ENCODE measurements at regions not wholly inside any gene's neighbourhood (a gene's known extent, or its start where the extent isn't known, plus 50 kb on each side); places are given as distances from the start of the nearest gene placed in this dataset.

DNA sequence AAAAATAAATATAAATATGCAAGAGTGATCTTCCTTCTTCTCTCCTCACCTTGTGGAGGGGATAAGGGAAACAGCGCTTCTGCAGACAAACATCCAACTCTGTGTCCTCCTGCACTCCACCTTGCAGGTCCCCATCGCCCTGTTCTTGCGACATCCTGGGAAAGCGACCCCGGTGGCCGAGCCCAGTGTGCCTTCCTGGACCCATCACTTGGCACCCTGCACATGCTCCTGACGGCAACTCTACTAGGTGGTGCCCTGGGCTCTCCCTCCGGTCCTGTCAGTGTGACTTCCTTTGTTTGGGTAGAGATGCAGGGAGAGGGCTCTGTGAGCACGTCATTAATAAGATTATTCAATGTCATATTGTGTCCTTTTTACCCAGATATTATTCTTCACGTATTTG, 266.0 kb upstream of the ADAMTS16 start:
- no peak for DNase-seq (ENCODE audit: low read depth in 2 of 2)

DNA sequence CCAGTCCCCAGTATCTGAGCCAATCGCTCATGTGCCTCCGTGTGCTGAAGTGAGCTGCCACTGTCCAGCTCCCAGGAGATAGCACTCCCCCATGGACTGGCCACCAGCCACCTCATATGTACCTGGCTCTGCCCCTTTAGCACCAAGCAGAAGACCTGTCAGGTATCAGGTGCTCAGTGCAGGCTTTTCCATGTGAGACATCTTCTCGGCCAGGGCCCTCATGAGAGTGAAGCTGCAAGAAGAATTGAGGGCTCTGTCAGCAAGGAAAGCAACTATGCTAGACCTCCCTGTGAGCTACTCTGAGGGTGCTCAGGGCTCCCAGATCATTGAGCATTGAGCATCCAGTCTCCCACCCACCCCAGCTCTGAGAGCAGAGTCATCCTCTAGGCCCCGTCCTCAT, 264.2 kb upstream of the ADAMTS16 start:
- no peak for DNase-seq (ENCODE audit: low read depth in 2 of 2)

DNA sequence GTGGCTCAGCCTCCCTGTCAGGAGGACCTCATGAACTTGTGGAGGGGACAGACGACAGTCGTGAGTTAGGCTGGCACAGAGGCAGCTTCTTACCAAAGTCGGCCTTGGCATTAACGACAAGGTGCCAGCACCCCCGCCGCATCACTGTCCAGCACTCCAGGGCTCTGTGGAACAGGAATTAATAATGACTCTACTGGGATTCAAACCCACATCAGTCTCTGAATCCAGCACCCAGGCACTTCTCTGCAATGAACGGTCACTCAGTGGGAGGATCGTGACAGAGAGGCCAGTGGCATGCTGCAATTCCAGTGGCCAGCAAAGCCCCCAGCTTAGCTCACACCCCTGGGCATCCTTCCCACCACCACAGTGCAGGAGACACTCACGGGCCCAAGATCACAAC, 263.3 kb upstream of the ADAMTS16 start:
- no peak for DNase-seq (ENCODE audit: low read depth in 2 of 2)

DNA sequence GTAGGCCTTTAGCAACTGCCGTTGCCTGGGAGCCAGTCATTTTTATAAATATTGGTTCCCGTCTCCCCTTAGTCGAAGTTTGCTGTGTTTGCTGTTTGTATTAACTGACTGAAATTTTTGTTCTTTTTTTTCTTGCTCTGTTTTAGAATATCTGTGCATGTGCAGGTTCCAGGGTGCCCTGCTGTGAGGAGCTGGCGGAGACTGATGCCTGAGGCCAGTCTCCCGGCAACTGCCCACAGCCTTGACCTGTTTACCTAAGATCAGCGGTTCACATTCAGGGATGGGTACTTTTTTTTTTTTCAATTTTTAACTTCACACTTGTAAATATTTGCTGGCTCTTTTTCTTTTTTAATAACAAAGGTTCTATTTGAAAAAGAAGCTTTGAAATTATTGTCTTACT, 262.6 kb upstream of the ADAMTS16 start:
- no peak for DNase-seq (ENCODE audit: low read depth in 2 of 2)

DNA sequence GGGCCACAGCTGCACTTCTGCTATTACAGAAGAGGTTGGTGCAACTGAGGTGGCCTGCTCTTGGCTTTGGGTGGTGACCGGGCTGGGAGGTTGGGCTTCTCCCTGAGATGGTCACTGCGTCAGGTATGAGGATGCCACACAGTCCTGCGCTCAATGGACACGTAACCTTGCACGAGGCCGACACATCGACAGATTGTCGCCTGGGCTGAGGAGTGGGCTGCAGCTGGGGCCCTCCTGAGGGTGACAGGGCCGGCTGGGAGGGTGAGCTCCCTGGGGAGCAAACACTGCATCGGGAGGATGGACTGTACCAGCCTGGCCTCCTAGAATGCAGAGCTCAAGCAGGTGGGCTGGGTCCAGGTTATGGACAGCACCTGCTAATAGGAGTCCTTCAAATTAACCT, 261.1 kb upstream of the ADAMTS16 start:
- no peak for DNase-seq (ENCODE audit: low read depth in 2 of 2)

DNA sequence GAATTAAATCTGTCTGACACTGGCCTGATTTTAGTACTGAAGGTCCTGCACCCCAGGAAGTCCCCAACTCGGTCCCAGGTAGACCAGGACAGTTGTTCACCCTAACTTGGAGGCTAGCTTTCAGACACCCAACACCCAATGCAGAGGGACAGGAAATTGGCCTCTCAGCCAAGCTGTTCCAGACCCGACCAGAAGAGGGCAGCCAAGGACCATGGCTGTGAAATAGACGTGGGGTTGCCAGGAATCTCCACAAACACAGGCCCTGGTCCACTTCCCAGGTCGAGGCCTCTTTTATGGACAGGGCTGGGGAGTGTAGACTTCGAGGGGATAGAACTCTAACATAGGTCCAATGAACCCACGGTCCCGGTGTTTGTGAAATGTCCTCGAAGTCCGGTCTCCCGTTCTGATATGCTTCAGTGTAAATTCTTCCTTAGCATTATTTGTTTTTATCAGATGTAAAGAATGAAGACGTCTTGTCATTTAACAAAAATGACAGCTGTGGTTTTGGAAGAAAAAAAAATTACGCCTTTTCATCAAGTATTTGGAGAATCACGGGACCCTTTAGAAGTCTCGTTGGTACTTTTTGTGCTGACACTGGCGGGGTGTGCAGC, 260.3 kb upstream of the ADAMTS16 start:
- DNase-seq (ENCODE audit: low read depth in 2 of 2) = peak in 1 of 2 donors; percentile 12

DNA sequence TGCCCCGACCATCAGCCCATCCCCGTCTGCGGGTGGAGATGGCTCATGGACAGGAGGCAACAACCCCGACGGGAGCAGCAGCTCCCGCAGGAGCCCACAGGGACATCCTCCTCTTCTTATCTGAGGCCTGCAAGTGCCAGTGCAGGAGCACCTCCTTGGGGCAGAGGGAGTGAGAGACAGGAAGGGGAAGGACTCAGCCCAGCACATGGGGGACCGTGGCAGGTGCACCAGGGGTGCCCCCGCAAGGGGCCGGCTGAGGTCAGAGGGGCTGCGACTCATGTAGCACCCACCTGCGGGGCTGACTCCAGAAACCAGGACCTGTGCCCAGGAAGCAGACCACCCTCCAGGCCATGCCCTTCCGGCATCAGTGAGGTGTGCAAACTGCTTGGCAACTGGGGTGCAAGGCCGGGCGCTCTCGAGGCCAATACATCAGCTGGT, 259.8 kb upstream of the ADAMTS16 start:
- no peak for DNase-seq (ENCODE audit: low read depth in 2 of 2)

DNA sequence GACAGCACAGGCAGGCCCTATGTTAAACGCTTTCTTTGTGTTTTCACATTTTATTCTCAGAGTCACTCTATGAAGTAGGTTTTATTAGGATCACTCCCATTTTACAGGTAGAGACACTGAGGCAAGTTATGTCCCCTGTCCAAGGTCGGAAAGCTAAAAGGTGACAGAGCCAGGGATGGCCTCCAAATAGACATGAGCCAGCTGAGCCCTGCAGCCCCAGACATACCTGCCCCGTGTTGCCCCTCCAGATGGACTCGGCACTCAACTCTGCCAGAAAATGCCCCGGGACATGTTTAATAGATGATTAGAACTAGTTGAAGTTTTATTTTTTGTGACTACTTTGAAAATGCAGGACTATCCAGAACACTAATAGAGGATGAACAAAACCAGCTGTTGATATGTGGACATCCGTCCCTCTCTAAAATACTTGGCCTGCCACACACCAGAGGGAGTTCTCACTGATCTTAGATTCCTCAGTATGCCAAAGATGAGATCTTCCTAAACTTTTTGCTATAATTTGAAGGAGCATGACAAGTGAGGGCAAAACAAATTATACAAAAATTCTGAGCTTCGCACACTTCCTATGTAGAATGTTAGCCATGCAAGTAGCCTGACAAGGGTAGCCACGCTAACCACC, 258.6 kb upstream of the ADAMTS16 start:
- no peak for DNase-seq (ENCODE audit: low read depth in 2 of 2)

DNA sequence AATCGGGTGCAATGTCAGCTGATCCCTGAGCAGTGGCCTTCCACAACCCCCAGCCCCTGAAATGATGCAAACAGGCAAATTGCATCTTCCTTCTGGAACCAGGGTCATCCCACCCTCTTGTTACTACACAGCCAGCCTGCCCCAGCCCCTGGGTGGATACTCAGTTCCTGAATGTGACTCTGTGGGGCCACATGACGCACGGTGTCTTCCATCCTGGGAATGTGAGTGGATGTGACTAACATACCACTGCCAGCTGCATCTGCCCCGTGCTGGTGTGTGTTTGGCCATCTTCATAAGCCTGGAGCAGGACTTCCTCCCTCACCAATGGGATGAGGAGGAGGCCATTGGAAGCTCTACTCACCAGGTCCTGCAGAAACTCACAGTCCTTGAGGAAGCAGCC, 257.9 kb upstream of the ADAMTS16 start:
- DNase-seq (ENCODE audit: low read depth in 2 of 2) = no peak

DNA sequence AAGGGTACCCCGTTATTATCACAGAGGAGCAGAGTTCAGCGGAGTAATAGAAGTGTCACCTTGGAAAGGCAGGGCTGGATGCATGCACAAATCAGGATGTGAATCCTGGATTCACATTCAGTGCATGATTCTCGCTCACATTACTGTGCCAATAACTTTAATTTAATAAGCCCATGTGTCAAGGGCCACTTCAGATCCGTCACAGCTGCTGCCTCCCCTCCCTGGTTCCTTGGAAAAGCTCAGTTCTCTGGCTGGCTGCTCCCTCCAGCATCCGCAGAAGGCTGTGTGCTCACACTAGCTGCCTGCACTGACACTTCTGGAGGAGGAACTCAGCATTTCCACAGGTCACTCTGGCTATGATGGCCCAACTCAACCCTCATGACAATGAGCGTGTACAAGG, 256.8 kb upstream of the ADAMTS16 start:
- DNase-seq (ENCODE audit: low read depth in 2 of 2) = no peak

DNA sequence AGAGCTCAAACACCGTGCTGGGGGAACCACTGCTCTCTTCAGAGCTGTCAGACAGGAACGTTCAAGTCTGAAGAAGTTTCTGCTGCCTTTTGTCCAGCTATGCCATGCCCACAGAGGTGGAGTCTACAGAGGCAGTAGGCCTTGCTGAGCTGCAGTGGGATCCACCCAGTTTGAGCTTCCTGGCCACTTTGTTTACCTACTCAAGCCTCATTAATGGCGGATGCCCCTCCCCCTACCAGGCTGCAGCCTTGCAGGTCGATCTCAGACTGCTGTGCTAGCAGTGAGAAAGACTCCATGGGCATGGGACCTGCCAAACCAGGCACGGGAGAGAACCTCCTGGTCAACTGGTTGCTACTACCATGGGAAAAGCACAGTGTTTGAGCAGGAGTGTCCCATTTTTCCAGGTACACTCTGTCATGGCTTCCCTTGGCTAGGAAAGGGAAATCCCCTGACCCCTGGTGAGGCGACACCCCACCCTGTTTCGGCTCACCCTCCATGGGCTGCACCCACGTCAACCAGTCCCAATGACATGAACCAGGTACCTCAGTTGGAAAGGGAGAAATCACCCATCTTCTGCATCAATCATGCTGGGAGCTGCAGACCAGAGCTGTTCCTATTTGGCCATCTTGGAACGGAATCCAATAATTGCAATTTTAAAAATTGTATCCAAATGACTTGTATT, 246.9 kb upstream of the ADAMTS16 start:
- no peak for DNase-seq (ENCODE audit: low read depth in 2 of 2)

DNA sequence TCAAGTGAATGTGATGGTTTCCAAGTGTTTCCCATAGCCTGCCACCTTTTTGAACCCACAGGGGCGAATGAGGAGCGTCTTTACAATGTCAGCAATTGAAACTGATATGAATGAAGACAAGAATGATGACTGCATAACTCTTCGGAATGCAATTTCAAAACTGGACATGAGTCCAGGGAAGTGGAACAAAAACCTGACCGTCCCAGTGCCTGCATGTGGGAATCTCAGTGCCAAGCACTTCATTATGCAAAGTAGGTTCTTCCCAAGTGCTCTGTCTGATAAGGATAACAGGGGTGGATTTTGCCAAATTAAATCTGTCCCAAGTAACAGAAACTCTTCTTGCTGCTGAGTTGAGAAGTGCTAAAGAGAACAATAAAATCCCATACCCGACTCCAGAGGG, 243.8 kb upstream of the ADAMTS16 start:
- DNase-seq (ENCODE audit: low read depth in 2 of 2) = no peak

DNA sequence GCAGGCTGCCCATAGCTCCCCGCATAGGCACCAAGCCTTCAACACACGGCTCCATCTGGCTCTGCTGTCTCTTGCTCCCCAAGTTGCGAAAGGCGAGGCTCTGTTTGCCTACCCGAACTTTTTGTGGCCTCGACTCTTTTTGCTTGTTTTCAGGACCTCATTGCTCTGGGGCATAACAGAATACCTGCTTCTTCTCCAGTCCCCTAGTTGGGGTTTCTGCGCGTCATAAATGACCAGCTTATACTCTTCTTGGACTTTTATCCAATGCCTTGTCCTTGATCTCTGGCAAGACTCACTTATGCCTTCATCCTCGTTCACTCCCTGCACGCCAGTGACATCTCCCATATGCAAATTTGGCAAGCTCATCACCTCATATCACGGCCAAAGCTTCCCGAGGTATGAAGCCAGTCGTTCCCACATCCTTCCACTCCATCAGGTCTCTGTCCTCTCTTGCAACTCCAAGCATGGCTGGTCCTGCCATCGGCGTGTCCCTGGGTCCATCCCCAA, 238.8 kb upstream of the ADAMTS16 start:
- DNase-seq (ENCODE audit: low read depth in 2 of 2) = no peak

DNA sequence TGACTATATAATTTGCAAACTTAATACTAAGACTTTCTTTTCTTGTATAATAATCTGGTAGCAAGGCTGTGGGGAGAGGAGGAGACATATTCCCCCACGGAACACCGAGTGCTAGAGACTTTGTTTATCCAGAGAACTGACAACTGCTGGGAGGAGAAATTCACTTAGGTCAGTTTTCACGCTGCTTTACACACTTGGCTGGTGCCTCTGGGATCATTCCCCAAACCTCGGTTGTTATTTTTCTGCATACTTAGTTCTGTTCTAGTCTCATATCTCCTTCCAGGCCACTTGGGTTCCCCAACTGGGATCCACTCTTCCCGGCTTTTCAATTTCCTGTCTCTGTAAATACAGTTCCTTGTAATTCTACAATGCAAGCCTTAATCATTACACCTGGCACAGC, 238.2 kb upstream of the ADAMTS16 start:
- DNase-seq (ENCODE audit: low read depth in 2 of 2) = no peak

DNA sequence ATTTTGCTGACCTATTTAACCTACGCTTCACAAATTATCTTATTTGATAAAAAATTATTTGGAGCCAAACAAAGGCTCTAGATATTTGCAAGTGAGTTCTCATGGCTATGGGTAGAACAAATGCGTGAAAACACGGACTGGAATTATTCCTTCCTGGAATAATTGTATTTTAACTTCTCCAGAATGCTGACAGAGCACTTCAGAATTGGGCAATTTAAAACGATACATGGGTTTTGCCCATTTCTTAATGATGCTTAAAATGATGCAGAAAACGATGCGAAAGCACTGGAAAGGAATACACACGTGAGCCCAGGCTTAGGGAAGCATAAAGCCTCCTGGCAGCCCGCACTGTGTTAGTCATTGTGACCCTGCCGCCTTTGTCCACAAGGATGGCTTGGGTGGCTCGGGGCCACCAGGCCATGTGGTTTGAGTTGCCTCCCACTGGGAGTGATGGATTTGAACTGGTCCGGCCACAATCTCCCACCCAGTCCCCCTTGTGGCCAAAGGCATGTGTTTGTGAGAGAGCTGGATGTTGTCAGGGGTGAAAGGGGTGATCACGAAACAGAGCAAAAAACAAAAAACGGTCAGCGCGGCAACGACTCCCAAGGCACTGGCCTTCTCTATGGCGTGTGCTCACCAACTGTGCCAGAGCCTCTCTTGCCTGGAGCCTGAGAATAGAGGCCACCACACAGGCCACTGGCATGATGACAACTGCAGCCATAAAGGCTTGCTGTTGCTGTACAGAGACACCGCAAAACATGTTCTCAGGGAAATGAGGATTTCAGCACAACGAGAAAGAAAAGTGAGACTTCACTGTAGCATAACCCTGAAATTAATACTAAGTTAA, 234.2 kb upstream of the ADAMTS16 start:
- no peak for DNase-seq (ENCODE audit: low read depth in 2 of 2)

DNA sequence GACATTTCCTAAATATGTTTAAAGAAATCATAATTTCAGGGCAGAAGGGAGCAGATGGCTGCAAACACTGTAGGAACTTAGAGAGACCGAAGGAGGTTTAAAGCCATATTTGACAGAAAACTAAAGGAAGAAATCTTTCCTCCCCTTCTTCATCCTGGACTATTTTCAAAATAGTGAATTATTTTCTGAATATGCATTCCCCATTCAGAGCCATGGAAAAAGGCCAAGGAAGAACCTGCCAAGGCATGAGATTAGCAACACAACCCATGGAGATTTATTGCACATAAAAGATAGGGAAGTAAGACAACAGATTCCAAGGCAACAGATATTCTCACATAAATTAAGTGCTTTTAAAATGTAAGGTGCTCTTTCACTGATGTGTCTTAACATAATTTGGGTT, 233.3 kb upstream of the ADAMTS16 start:
- no peak for DNase-seq (ENCODE audit: low read depth in 2 of 2)

DNA sequence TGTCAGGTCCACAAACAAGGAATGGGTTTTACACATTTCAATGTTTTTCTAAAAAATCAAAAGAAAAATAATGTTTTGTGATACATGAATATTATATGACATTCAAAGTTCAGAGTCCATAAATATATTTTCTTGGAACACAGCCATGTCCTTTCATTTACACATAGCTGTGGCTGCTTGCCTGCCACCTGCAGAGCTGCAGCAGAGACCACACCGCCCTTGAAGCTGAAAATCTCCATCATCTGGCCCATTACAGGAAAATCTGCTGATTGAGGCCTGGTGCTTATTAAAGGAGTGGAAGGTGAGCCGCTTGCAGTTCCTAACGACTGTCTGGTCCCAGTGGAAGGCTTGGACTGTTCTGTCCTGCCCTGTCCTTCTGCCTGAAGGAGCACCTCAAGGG, 232.6 kb upstream of the ADAMTS16 start:
- no peak for DNase-seq (ENCODE audit: low read depth in 2 of 2)

DNA sequence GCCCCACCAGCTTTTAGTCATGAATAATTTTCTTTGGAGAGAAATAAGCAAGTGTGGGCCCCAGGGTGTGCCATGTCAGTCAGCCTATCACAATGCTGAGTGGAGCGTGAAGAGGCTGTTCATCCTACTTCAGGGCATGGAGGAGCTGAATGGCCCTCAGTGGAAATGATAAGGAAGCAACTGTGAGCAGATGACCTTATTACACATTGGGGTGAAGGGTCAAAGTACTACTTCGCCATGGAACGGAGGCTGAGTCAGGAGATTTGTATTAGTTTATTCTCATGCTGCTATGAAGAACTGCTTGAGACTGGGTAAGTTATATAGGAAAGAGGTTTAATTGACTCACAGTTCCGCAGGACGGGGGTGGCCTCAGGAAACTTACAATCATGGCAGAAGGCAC, 231.0 kb upstream of the ADAMTS16 start:
- DNase-seq (ENCODE audit: low read depth in 2 of 2) = no peak

DNA sequence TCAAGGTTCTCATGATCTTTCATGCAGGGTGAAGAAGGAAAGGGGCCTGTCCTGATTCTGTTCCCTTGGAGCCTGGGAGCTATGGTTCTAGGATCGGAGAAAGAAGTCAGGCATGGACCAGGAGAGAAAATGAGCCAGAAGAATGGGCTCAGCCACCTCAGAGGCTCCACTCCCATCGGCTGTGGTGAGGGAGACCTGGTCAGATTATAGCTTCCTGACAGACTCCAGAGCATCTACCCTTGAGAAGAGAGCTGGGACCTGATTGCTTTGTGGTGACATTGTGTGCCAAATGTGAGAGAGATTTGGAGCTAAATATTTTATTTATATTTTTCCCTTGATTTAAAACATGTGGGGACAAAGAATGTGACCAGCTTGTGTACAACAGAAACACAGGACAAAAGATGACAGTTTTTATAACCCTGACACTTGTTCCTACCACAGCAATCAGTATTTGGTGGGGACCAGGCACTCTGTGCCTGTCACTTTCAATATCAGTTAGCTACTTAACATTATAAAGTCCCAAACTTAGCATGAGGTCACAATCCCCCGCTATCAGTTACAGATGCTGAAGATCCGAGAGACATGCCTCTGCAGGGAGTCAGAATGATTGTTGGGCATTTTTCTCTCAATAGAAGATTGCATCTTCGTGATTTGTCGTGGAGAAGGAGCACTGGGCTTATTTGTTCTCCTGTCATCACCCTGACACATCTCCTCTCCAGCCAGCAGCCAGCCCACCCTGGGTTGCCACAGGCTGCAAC, 228.3 kb upstream of the ADAMTS16 start:
- no peak for DNase-seq (ENCODE audit: low read depth in 2 of 2)

DNA sequence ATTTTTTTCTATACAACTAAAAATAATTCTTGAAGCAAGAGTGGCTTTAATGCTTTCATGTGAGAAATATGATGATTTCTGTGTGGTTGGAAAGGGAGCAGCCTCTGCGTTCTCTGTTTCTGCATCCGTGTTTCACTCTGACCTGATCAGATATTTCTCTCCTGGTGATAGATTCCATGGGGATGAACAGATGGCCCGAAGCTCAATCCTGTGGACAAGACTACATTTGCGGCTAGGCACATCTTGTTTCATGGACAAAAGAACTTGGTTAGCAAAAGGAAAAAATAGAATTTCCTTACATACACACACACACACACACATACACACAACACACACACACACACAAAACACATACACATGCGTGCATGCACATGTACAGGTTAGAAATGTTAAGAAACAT, 218.2 kb upstream of the ADAMTS16 start:
- DNase-seq (ENCODE audit: low read depth in 2 of 2) = no peak

DNA sequence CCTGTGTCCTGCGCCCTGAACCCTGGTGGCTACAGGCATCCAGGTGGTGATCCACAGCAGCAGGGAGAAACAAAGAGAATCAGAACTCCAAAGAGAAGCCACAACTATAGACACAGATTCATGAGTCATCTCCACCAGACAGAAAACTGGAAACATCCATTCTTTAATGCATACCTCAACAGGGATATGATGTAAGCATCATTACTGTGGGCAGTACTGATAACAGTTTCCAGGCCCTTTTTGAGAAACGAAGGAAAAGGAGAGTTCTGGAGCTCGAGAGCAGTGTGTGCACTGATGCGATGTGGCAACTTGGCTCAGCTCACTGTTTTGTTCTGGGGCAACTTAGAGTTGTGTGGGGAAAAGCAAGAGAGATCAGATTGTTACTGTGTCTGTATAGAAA, 215.6 kb upstream of the ADAMTS16 start:
- no peak for DNase-seq (ENCODE audit: low read depth in 2 of 2)

DNA sequence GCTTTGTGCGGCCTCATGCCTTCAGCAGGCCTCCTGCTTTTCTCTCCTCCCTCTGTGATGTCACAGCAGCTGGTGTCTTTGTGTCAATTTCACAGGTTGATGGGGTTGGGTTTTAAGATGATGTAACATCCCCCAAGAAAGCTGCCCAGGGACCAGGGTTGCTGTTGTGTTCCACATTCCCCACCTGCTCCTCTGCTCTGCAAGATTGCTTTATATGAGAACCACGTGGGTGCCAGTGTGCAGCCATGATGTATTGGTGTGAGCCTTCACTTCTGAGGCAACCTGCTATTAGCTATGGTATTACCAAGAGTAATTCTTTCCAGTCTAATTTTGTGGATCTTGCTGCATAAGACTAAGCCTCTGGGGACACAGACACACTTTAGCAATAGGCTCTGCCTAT, 213.0 kb upstream of the ADAMTS16 start:
- DNase-seq (ENCODE audit: low read depth in 2 of 2) = no peak

Measured in stimulated activated CD4-positive, alpha-beta T cell treated with anti-CD3 and anti-CD28 coated beads, Interleukin-1b, Interleukin-23, amount 100 ng/mL, for 1 hour (primary cell).